K562 (cell line): ENCODE measurements at regions not wholly inside any gene's neighbourhood (a gene's known extent, or its start where the extent isn't known, plus 50 kb on each side); places are given as distances from the start of the nearest gene placed in this dataset.

Experiments used
- ATAC-seq: fragments of 200-7000 bp; cut with Tn5 transposase; 3 replicates; pipeline ENCODE4 v1.9.1; 2020; ENCODE audit warnings: moderate library complexity
- BruUV-seq: library from RNA; stranded (reverse); fragments of 400-500 nt; replicated peaks from 2 replicates; lab custom pipeline; 2021; lab: Mats Ljungman, UMichigan
- CTCF ChIA-PET: fragments of 300-600 bp; formaldehyde crosslinking; extraction: SDS; loops from one replicate; lab custom pipeline; 2021; ENCODE audit warnings: low intra/inter-chr PET ratio; lab: Yijun Ruan, JAX
- POLR2A ChIA-PET: fragments of 300-600, 350-650 bp; sonication (Branson Sonifier 250); formaldehyde crosslinking; extraction: SDS; loops from one replicate; lab custom pipeline; 2021; ENCODE audit warnings: antibody characterized with exemption, inconsistent platforms; lab: Yijun Ruan, JAX
- DNase-seq, 4 experiments: peaks; one replicate each; pipeline versions ENCODE4 v3.0.0 to v3.0.0-alpha.2; 2011 to 2018; ENCODE audit warnings: low spot score in 3 of 4, mixed read lengths in 3 of 4; ENCODE audit errors: extremely low read depth in 1 of 4
- FAIRE-seq: peaks from 2 replicates; lab custom pipeline; 2011; peaks lifted over from hg19 to GRCh38; lab: Jason Lieb, UNC
- H2AFZ ChIP-seq: 2 replicates; pipeline ENCODE4 v1.6.0; 2011; ENCODE audit warnings: low read depth, low read length, control low read depth, inconsistent platforms
- H3K27ac ChIP-seq: fragments of 200-600 bp; 3 replicates; pipeline ENCODE4 v1.8.0; 2011; ENCODE audit warnings: low read depth, mild to moderate bottlenecking, control low read depth, inconsistent platforms, low read length, moderate library complexity, mixed read lengths; ENCODE audit errors: extremely low read depth
- H3K27me3 ChIP-seq, 2 experiments: fragments of 300-600 bp in 1 of 2; 2 replicates in 1 of 2; 3 replicates in 1 of 2; pipeline versions ENCODE4 v1.6.0 to v1.8.0; 2011; ENCODE audit warnings: inconsistent platforms in 2 of 2, low read length in 2 of 2, mild to moderate bottlenecking in 1 of 2, mixed read lengths in 1 of 2, moderate library complexity in 1 of 2; ENCODE audit not compliant: control insufficient read depth in 2 of 2, insufficient read depth in 2 of 2
- H3K36me3 ChIP-seq: fragments of 300-600 bp; 3 replicates; pipeline ENCODE4 v1.8.0; 2011; ENCODE audit warnings: mild to moderate bottlenecking, low read length, inconsistent platforms; ENCODE audit not compliant: control insufficient read depth, insufficient read depth
- H3K4me1 ChIP-seq, 2 experiments: fragments of 200-600 bp in 1 of 2; replicated peaks in 1 of 2; 2 replicates in 1 of 2; 3 replicates in 1 of 2; pipeline versions ENCODE4 v1.5.1 to v1.8.0; 2011; ENCODE audit warnings: inconsistent platforms in 2 of 2, low read length in 2 of 2, mild to moderate bottlenecking in 1 of 2, mixed read lengths in 1 of 2, moderate library complexity in 1 of 2; ENCODE audit not compliant: control insufficient read depth in 2 of 2, insufficient read depth in 2 of 2
- H3K4me2 ChIP-seq: 2 replicates; pipeline ENCODE4 v1.6.1; 2011; ENCODE audit warnings: low read length, control low read depth, inconsistent platforms, mixed read lengths; ENCODE audit not compliant: insufficient read depth
- H3K4me3 ChIP-seq: fragments of 200-600 bp; sonication (generic), shearing (Covaris generic); 2 replicates; pipeline ENCODE4 v1.5.1; 2016; ENCODE audit warnings: control low read depth, inconsistent platforms
- H3K79me2 ChIP-seq: fragments of 200-600 bp; 3 replicates; pipeline ENCODE4 v1.8.0; 2011; ENCODE audit warnings: low read length, inconsistent platforms; ENCODE audit not compliant: control insufficient read depth, insufficient read depth
- H3K9ac ChIP-seq, 2 experiments: 2 replicates each; pipeline versions ENCODE4 v1.6.0 to v1.6.1; 2011; ENCODE audit warnings: low read depth in 2 of 2, low read length in 2 of 2, control low read depth in 1 of 2, inconsistent platforms in 1 of 2, mild to moderate bottlenecking in 1 of 2, mixed read lengths in 1 of 2; ENCODE audit not compliant: insufficient read depth in 1 of 2
- H3K9me1 ChIP-seq: one replicate; pipeline ENCODE4 v1.6.0; 2011; ENCODE audit warnings: inconsistent platforms, mild to moderate bottlenecking, low read length, moderate library complexity; ENCODE audit not compliant: control insufficient read depth, insufficient read depth
- H3K9me3 ChIP-seq: replicated peaks from 2 replicates; pipeline ENCODE4 v1.5.1; 2011; ENCODE audit warnings: low read depth, low read length, inconsistent platforms; ENCODE audit not compliant: control insufficient read depth, insufficient read depth
- H4K20me1 ChIP-seq: replicated peaks from 2 replicates; pipeline ENCODE4 v1.6.1; 2011; ENCODE audit warnings: low read length, inconsistent platforms, mixed read lengths; ENCODE audit not compliant: control insufficient read depth, insufficient read depth
- CTCF ChIP-seq, 3 experiments: IDR thresholded peaks in 2 of 3; conservative IDR thresholded peaks in 1 of 3; 2 replicates each; pipeline ENCODE4 v1.5.1; 2011 to 2012; ENCODE audit warnings: low read length in 3 of 3, mild to moderate bottlenecking in 3 of 3, control low read depth in 2 of 3, improper control_type of control experiment in 1 of 3, inconsistent platforms in 1 of 3, low read depth in 1 of 3, mixed read lengths in 1 of 3, moderate library complexity in 1 of 3; ENCODE audit not compliant: insufficient read depth in 2 of 3
- FIP1L1 ChIP-seq: fragments of 200-400 bp; formaldehyde crosslinking; IDR thresholded peaks from 2 replicates; pipeline ENCODE4 v1.6.1; 2018; ENCODE audit warnings: mild to moderate bottlenecking, low read depth, low read length; ENCODE audit not compliant: poor library complexity, severe bottlenecking
- GTF2F1 ChIP-seq: IDR thresholded peaks from 2 replicates; pipeline ENCODE4 v1.6.1; 2011; ENCODE audit warnings: low read depth, low read length, improper control_type of control experiment
- KAT2B ChIP-seq: IDR thresholded peaks from one replicate; pipeline ENCODE4 v1.6.1; 2012; ENCODE audit warnings: low read depth, mild to moderate bottlenecking, control low read depth, inconsistent platforms, low read length, moderate library complexity
- MAZ ChIP-seq, 2 experiments: fragments of 450-650 bp in 1 of 2; sonication (generic) in 1 of 2; formaldehyde crosslinking; IDR thresholded peaks in 1 of 2; conservative IDR thresholded peaks in 1 of 2; 2 replicates each; pipeline versions ENCODE4 v1.4.0 to v1.5.0; 2020; ENCODE audit warnings: mild to moderate bottlenecking in 1 of 2, missing genetic modification reagents in 1 of 2
- MED1 ChIP-seq: sonication (generic); formaldehyde crosslinking; IDR thresholded peaks from 2 replicates; pipeline ENCODE4 v1.8.1; 2023; ENCODE audit warnings: missing genetic modification reagents, borderline replicate concordance
- SIRT6 ChIP-seq: IDR thresholded peaks from one replicate; pipeline ENCODE4 v1.6.1; 2012; ENCODE audit warnings: low read depth, mild to moderate bottlenecking, control low read depth, inconsistent platforms, low read length, moderate library complexity
- SMAD2 ChIP-seq: fragments of 150-350 bp; IDR thresholded peaks from 2 replicates; pipeline ENCODE4 v1.6.1; 2014; ENCODE audit warnings: low read depth, mild to moderate bottlenecking, low read length
- YY1 ChIP-seq, 3 experiments: IDR thresholded peaks; 2 replicates each; pipeline ENCODE4 v1.6.1; 2011; ENCODE audit warnings: low read length in 2 of 3, mild to moderate bottlenecking in 2 of 3, moderate library complexity in 2 of 3, borderline replicate concordance in 1 of 3, control low read depth in 1 of 3, low read depth in 1 of 3; ENCODE audit not compliant: insufficient read depth in 3 of 3, insufficient replicate concordance in 2 of 3, control insufficient read depth in 1 of 3, insufficient read length in 1 of 3; ENCODE audit errors: extremely low read depth in 1 of 3
- WGBS: fragments of 100-300 bp; shearing (Covaris generic); methylation state at CpG from one replicate; pipeline ENCODE4 v1.1.6; 2016; ENCODE audit warnings: low coverage, mixed read lengths; ENCODE audit not compliant: insufficient coverage; ENCODE audit errors: missing lambda C conversion rate; 5-methylcytosine and 5-hydroxymethylcytosine counted together
- in situ Hi-C: fragments of 300-500 bp; cut with MboI; formaldehyde crosslinking; loops from 4 replicates; pipeline ENCODE4 v1.15.0; 2018; ENCODE audit warnings: inconsistent platforms, mixed read lengths
- intact Hi-C: fragments of 100-400 bp; cut with micrococcal nuclease; formaldehyde crosslinking; loops from 2 replicates; pipeline ENCODE4 v1.14.2; 2022
- TF ChIP-seq, protein P1 (sequence below): fragments of 450-650 bp; IDR thresholded peaks from 2 replicates; pipeline ENCODE4 v1.7.1; 2018; ENCODE audit warnings: mild to moderate bottlenecking, low read depth; ENCODE audit not compliant: partially characterized antibody
- TF ChIP-seq, protein P2 (sequence below): IDR thresholded peaks from 2 replicates; pipeline ENCODE4 v1.6.1; 2011; ENCODE audit warnings: borderline replicate concordance, low read depth, mild to moderate bottlenecking, moderate library complexity, low read length; ENCODE audit not compliant: insufficient read depth, poor library complexity, severe bottlenecking

DNA sequence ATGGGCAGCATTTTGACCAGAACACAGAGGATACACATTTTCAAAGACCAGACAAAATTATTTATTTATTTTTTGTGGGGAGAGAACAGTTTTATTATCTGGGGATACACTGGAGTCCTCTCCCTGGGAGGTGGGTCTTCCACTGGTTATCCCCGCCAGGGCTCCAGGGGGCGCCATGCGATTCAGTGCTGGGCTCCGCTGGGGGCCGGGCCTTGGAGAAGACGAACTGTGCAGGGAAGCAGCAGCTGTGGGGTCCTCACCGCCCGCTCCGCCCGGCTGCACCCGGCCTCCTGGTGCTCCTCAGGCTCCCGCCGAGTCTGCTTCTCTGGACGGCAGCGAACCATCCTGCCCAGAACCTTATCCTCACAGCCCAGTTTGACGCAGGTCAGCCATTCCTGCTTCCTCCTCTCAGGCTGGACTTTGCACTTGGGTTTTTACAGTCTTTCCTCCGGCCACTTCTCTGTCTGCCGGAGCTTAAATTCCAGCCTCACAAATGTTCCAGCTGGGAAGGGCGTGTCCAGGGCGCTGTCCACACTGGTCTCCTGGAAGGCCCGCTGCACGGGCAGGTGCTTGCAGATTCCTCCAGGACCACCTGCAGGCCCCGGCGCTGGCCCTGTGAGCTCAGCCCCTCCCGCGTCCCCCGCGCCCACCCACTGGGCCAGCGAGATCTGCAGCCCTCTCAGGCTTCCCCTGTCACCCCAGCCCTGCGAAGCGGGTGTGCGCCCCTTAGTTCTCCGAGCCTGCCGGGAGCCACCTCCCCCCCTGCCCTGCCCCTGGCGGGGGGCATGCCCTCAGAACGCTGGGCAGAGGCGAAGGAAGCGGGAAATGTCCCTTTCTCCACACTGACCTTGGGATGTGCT, 1830.0 kb upstream of the DEFB115 start:
- Histone ChIP-seq H2AFZ (0 out of 2 replicates have a peak overlapping the region, but pooled peaks have one; percentile 55), H3K4me1 (peaks cover 0 to 5% of the 10 kb centered on the region in 2 experiments; a peak in 2 of 5 replicates), H3K4me2 (peak overlapping the region; percentile 25), H3K4me3 (peak overlapping the region; percentile 43), H3K9ac (peak overlapping the region in 1 of 2 experiments; percentile 68; a peak in 2 of 4 replicates), H3K9me3 (no peaks in the 10 kb centered on the region), H3K36me3 (no peaks in the 10 kb centered on the region), H3K79me2 (no peaks in the 10 kb centered on the region), H3K27ac (no peak overlapping the region), H3K27me3 (no peaks in the 10 kb centered on the region), H4K20me1 (no peaks in the 10 kb centered on the region), H3K9me1 (no peaks in the 10 kb centered on the region)
- BruUV-seq: no TSS peak
- DNase-seq (peak in 1 of 4 experiments; percentile 35), ATAC-seq (no peak), FAIRE-seq (no peak)
- CTCF ChIA-PET: no interaction called here
- in situ Hi-C loops (no loop called here), intact Hi-C loops (no loop called here)
- POLR2A ChIA-PET: no interaction called here
- 3% methylated on average over 6 of the region's 38 CpGs for WGBS
- TF ChIP-seq FIP1L1 (no peak), MED1 (CRISPR knock-in tag) (no peak), SMAD2 (no peak), SIRT6 (no peak), MAZ (CRISPR knock-in tag; conservative IDR thresholded peaks at IDR 0.05 in 1 of 2, IDR thresholded peaks at IDR 0.05 in 1 of 2) (0 out of 4 replicates have a peak, but pooled peaks of 1 of the 2 experiments have one; percentile 19), YY1 (IDR thresholded peaks at IDR 0.05; ENCODE audit: borderline replicate concordance in 1 of 3, control insufficient read depth in 1 of 3, extremely low read depth in 1 of 3, insufficient read depth in 3 of 3, insufficient read length in 1 of 3, insufficient replicate concordance in 2 of 3, low read depth in 1 of 3, low read length in 2 of 3) (no peak), KAT2B (no peak), GTF2F1 (no peak), CTCF (IDR thresholded peaks at IDR 0.05 in 2 of 3, conservative IDR thresholded peaks at IDR 0.05 in 1 of 3; ENCODE audit: insufficient read depth in 2 of 3, low read depth in 1 of 3, low read length in 3 of 3) (peak in 2 of 3 experiments; percentile 28 to 31; a peak in 2 of 6 replicates)
- TF ChIP-seq, protein P1, sequence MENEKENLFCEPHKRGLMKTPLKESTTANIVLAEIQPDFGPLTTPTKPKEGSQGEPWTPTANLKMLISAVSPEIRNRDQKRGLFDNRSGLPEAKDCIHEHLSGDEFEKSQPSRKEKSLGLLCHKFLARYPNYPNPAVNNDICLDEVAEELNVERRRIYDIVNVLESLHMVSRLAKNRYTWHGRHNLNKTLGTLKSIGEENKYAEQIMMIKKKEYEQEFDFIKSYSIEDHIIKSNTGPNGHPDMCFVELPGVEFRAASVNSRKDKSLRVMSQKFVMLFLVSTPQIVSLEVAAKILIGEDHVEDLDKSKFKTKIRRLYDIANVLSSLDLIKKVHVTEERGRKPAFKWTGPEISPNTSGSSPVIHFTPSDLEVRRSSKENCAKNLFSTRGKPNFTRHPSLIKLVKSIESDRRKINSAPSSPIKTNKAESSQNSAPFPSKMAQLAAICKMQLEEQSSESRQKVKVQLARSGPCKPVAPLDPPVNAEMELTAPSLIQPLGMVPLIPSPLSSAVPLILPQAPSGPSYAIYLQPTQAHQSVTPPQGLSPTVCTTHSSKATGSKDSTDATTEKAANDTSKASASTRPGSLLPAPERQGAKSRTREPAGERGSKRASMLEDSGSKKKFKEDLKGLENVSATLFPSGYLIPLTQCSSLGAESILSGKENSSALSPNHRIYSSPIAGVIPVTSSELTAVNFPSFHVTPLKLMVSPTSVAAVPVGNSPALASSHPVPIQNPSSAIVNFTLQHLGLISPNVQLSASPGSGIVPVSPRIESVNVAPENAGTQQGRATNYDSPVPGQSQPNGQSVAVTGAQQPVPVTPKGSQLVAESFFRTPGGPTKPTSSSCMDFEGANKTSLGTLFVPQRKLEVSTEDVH: no peak
- TF ChIP-seq, protein P2, sequence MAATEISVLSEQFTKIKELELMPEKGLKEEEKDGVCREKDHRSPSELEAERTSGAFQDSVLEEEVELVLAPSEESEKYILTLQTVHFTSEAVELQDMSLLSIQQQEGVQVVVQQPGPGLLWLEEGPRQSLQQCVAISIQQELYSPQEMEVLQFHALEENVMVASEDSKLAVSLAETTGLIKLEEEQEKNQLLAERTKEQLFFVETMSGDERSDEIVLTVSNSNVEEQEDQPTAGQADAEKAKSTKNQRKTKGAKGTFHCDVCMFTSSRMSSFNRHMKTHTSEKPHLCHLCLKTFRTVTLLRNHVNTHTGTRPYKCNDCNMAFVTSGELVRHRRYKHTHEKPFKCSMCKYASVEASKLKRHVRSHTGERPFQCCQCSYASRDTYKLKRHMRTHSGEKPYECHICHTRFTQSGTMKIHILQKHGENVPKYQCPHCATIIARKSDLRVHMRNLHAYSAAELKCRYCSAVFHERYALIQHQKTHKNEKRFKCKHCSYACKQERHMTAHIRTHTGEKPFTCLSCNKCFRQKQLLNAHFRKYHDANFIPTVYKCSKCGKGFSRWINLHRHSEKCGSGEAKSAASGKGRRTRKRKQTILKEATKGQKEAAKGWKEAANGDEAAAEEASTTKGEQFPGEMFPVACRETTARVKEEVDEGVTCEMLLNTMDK: peak; percentile 43
